Islet of Langerhans (tissue), 1 donor: ENCODE measurements at regions not wholly inside any gene's neighbourhood (a gene's known extent, or its start where the extent isn't known, plus 50 kb on each side); places are given as distances from the start of the nearest gene placed in this dataset.

Experiments
- FAIRE-seq: peaks from one replicate; lab custom pipeline; 2011; peaks lifted over from hg19 to GRCh38; lab: Jason Lieb, UNC

GRCh38 chr4:31065086-31065485, 344.9 kb downstream of the PCDH7 start:
- peak; percentile 24 for FAIRE-seq

DNA sequence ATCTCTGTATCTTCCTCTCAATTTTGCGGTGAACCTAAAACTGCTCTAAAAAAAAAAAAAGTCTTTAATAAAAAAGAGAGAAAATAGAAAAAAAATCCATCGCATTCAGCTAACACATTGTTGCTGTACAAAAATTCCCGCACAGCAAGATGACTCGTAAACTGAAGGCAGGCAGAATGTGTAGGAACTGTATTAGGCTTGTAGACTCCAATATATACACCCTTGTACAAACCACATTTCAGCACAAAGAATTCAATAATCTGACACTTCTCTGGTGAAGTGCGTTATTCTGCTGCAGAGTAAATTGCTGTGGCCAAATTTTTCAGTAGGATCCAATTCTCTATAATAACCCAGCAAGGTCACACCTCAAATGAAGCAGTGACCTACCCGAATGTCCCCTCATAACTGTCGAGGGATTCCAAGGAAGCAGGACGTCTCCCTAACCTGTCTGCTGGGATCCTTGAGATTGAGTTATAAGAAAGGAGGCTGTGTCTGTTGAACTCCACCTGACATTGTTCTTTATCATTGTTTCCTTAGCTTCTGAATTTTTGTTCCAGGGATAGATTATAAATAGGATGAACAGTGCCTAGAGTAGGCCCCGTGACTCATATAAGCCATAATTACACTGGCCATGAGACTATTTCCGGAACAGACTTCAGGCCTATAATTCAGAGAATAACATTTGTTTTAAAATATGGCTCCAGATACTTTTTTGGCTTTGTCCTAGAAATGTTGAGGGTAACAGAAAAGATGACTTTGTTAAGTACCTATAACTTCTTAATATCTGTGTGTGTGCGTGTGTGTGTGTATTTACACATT, 348.3 kb downstream of the PCDH7 start:
- FAIRE-seq: no peak

DNA sequence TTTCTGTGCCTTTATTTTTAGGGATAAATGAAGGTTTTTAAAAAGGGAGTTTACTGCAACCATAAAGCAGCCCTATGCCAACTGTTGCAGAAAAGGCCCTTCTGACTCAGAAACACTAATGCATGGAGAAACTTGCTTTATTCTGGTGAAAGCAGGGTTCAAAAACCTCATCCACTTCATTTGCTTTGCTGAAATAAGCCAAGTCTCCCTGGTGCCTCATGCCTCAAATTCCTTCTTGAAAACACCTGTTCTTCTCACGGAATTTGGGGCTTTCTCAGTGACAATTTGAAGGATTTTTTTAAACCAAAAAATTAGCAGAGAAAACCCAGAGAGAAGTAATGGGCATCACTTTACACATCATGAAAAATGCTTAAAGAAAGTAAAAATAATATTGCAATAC, 349.0 kb downstream of the PCDH7 start:
- FAIRE-seq: no peak

- FAIRE-seq: peak; percentile 75
Measured at GRCh38 chr4:31071508-31072486, 351.6 kb downstream of the PCDH7 start.

DNA sequence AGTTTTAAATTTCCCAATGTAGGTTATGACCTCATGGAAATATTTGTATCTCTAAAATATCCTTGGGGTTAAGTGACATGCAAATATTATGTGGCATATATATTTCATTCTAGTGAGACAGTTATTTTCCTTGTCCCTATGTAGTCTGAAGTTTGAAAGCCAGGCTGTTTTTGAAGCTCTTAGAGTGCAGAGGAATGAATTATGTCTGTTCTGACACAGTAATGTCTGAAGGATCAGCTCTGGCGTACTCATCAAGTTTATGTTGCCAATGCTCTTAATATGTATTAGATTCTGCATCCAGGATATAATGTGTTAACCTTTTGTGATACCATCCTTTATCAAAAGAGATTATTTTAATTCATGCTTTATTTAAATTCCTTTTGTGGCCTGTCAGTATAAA, 355.8 kb downstream of the PCDH7 start:
- FAIRE-seq: no peak

DNA sequence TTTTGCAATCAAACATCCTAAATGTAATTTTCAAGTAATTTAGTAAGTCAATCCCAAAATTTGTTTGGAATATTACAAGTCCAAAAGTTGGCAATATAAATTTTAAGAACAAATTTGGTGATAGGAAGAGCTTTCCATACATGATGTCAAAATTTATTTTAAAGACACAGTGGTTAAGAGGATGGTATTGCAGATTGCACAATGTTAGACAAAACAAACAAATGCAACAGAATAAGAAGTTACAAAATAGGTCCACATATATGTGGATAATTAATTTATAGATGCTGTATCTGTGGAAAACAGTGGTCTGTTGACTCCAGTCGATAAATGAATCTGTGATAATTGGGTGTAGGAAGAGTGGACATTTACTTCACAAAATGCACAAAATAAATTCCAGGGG, 358.5 kb downstream of the PCDH7 start:
- peak; percentile 13 for FAIRE-seq

- FAIRE-seq: peak; percentile 61
Measured at GRCh38 chr4:31080887-31081286, 360.7 kb downstream of the PCDH7 start.

GRCh38 chr4:31081366-31081765, 361.2 kb downstream of the PCDH7 start:
- FAIRE-seq: no peak

GRCh38 chr4:31083456-31083855, 363.3 kb downstream of the PCDH7 start:
- no peak for FAIRE-seq

DNA sequence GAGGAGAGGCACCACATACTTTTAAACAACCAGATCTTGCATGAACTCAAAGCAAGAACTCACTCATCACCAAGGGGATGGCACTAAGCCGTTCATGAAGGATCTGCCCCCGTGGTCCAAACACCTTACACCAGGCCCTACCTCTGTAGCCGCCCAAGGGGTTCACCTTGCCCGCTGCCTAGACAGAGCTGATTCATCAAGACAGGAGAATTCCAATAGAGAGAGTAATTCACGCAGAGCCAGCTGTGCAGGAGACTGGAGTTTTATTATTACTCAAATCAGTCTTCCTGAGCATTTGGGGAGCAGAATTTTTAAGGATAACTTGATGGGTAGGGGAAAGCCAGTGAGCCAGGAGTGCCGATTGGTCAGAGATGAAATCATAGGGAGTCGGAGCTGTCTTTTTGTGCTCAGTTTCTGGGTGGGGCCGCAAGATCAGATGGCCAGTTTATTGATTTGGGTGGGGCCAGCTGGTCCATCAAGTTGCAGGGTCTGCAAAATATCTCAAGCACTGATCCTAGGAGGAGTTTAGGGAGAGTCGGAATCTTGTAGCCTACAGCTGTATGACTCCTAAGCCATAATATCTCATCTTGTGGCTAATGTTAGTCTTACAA, 364.7 kb downstream of the PCDH7 start:
- no peak for FAIRE-seq

GRCh38 chr4:31085689-31086088, 365.5 kb downstream of the PCDH7 start:
- no peak for FAIRE-seq

GRCh38 chr4:31086756-31087330, 366.7 kb downstream of the PCDH7 start:
- no peak for FAIRE-seq

- FAIRE-seq: no peak
Measured at GRCh38 chr4:31088600-31089230, 368.5 kb downstream of the PCDH7 start.

- no peak for FAIRE-seq
Measured at GRCh38 chr4:31089815-31090214, 369.6 kb downstream of the PCDH7 start.

DNA sequence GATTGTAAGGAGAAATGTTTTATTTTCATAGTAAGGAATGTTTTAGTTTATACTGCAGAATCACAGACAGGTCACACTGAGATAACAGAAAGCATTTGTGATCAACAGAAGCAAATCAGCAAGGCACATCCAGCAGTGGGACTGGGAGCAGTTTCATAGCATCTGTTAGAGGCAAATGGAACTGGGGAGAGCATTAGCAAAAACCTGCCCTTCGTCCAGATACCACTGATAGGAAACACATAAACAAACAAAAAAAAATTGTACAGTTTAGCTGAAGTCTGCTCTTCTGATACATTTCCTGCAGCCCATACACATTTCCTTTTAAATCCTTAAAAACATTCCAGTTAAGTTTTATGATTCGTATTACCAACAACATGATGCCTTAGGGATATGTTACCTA, 374.3 kb downstream of the PCDH7 start:
- FAIRE-seq: no peak

- no peak for FAIRE-seq
Measured at GRCh38 chr4:31097999-31098398, 377.8 kb downstream of the PCDH7 start.

DNA sequence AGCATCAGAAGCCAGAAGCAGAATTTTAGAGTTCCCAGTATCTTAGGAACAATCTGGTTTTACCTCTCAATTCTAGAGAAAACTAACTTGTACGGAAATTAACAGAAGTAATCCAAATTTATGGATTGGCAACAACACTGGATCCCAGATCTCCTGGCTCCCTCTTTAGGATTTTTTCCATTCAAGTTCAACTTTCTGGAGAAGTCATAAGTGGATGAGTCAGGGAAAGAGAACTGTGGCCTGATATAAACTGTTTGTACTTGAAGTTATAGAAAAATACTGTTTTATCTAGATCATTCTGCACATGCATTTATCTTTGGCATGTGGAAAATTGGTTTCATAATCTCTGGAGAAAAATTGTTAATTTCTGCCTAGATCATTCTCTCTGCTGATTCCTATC, 380.4 kb downstream of the PCDH7 start:
- no peak for FAIRE-seq

DNA sequence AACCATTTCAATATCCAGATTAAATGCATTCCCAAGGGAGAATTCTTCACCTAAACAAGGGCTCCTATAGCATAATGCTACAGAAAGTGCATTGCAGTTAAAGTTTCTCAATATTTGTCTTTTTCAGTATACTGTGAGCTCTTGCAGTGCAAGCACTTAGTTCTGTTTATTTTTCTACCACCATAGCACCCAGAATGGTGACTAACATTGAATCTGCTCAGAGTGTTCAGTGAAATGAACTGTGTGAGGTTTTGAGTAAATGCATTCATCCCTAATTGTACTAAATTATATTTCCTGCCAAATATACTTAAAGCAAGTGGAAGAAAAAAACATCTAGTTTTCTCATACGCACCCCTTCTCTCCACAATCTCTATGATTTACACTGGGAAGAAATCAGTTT, 383.9 kb downstream of the PCDH7 start:
- FAIRE-seq: peak; percentile 99

- FAIRE-seq: no peak
Measured at GRCh38 chr4:31104577-31104976, 384.4 kb downstream of the PCDH7 start.

- FAIRE-seq: no peak
Measured at GRCh38 chr4:31106419-31106818, 386.2 kb downstream of the PCDH7 start.

- FAIRE-seq: peak; percentile 9
Measured at GRCh38 chr4:31107362-31107761, 387.2 kb downstream of the PCDH7 start.

DNA sequence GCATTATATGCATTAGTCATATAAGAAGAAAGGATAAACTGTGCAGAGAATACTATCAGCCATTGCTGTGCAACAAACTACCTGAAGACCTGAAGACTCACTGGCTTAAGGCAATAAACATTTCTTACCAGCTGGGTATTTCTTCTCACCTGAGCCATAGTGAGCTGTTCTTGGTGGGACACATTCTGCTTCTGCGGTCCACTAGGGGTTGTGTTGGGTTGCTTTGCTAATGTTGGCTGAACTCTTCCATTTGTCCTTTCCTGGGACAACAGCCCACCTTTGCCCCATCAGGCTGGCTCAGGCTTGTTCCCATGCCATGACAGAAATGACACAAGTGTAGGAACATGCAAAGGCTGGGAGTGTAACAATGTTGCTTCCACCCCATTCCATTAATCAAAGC, 388.6 kb downstream of the PCDH7 start:
- no peak for FAIRE-seq
